GM21619 (cell line): ENCODE measurements at regions not wholly inside any gene's neighbourhood (a gene's known extent, or its start where the extent isn't known, plus 50 kb on each side); places are given as distances from the start of the nearest gene placed in this dataset.

Experiments
- ATAC-seq: cut with Tn5 transposase; IDR thresholded peaks from one replicate; pipeline ENCODE4 v1.9.1; 2021; ENCODE audit not compliant: unreplicated experiment

- no peak for ATAC-seq
Measured at GRCh38 chr2:9793156-9793917, 49.9 kb upstream of the TAF1B start.
